Natural killer cell (primary cell): ENCODE measurements at regions not wholly inside any gene's neighbourhood (a gene's known extent, or its start where the extent isn't known, plus 50 kb on each side); places are given as distances from the start of the nearest gene placed in this dataset.

ENCODE experiments used
- ATAC-seq, 3 donors: fragments of 150-1000 bp in 2 of 3; fragments of 200-7000 bp in 1 of 3; cut with Tn5 transposase; 1 replicate in 1 of 3; 2 replicates in 2 of 3; pipeline ENCODE4 v1.10.0; 2021; ENCODE audit warnings: mild to moderate bottlenecking in 2 of 3, moderate library complexity in 2 of 3
- DNase-seq, 2 donors: peaks; one replicate each; pipeline versions ENCODE4 v3.0.0 to v3.0.0-alpha.2; 2013 to 2021; ENCODE audit warnings: mixed read lengths in 1 of 2
- H3K27ac ChIP-seq: one replicate; pipeline ENCODE4 v1.5.1; 2013; ENCODE audit warnings: mild to moderate bottlenecking, low read length
- H3K27me3 ChIP-seq: one replicate; pipeline ENCODE4 v1.6.1; 2013; ENCODE audit warnings: low read length; ENCODE audit not compliant: control insufficient read depth, insufficient read depth
- H3K36me3 ChIP-seq: one replicate; pipeline ENCODE4 v1.6.1; 2013; ENCODE audit warnings: low read length; ENCODE audit not compliant: control insufficient read depth, insufficient read depth
- H3K4me1 ChIP-seq: one replicate; pipeline ENCODE4 v1.6.1; 2013; ENCODE audit warnings: low read length; ENCODE audit not compliant: control insufficient read depth, insufficient read depth
- H3K4me3 ChIP-seq: one replicate; pipeline ENCODE4 v1.5.1; 2013; ENCODE audit warnings: low read length
- H3K9me3 ChIP-seq: one replicate; pipeline ENCODE4 v1.6.1; 2013; ENCODE audit warnings: low read length; ENCODE audit not compliant: control insufficient read depth, insufficient read depth
- H3K27ac Mint-ChIP-seq, 2 donors: one replicate each; pipeline ENCODE4 v1.8.0; 2022; ENCODE audit warnings: mild to moderate bottlenecking in 2 of 2, mixed read lengths in 2 of 2, moderate library complexity in 1 of 2
- H3K27me3 Mint-ChIP-seq, 2 donors: one replicate each; pipeline ENCODE4 v1.8.0; 2022; ENCODE audit warnings: low read depth in 2 of 2, mixed read lengths in 2 of 2
- H3K36me3 Mint-ChIP-seq: one replicate; pipeline ENCODE4 v1.8.0; 2022; ENCODE audit warnings: mixed read lengths
- H3K4me1 Mint-ChIP-seq, 2 donors: one replicate each; pipeline ENCODE4 v1.8.0; 2022; ENCODE audit warnings: mixed read lengths in 2 of 2
- H3K4me3 Mint-ChIP-seq: one replicate; pipeline ENCODE4 v1.8.0; 2022; ENCODE audit warnings: mild to moderate bottlenecking, moderate library complexity, mixed read lengths
- H3K9me3 Mint-ChIP-seq, 2 donors: one replicate each; pipeline ENCODE4 v1.8.0; 2022; ENCODE audit warnings: mixed read lengths in 2 of 2
- CTCF ChIP-seq: fragments of 200-600 bp; IDR thresholded peaks from one replicate; pipeline ENCODE4 v1.8.0; 2022; ENCODE audit warnings: antibody characterized with exemption
- WGBS: methylation state at CpG from one replicate; pipeline ENCODE4 v1.1.7; 2013; ENCODE audit warnings: missing lambda C conversion rate; ENCODE audit not compliant: insufficient coverage; 5-methylcytosine and 5-hydroxymethylcytosine counted together
- intact Hi-C: fragments of 100-400 bp; cut with micrococcal nuclease; formaldehyde crosslinking; loops from one replicate; pipeline ENCODE4 v1.14.2; 2022

GRCh38 chr6:12572896-12573827 is 143.4 kb upstream of the PHACTR1 start:
- no peak for TF ChIP-seq CTCF

GRCh38 chr6:12575961-12576360 is 140.6 kb upstream of the PHACTR1 start:
- Mint-ChIP-seq H3K4me1 (no peaks in the 10 kb centered on the region), H3K36me3 (no peaks in the 10 kb centered on the region), H3K27me3 (no peaks in the 10 kb centered on the region), H3K27ac (no peak overlapping the region), H3K4me3 (no peak overlapping the region), H3K9me3 (no peaks in the 10 kb centered on the region)
- DNase-seq (no peak), ATAC-seq (no peak)
- no peaks in the 10 kb centered on the region for H3K9me3 ChIP-seq
- no peaks in the 10 kb centered on the region for H3K4me1 ChIP-seq
- no peak overlapping the region for H3K4me3 ChIP-seq
- no peak for TF ChIP-seq CTCF
- WGBS, result 74% methylated on average over 3 of the region's 4 CpGs
- H3K36me3 ChIP-seq, result no peaks in the 10 kb centered on the region
- no peak overlapping the region for H3K27ac ChIP-seq
- H3K27me3 ChIP-seq, result no peaks in the 10 kb centered on the region
- intact Hi-C loops, result no loop called here

More at GRCh38 chr6:12572896-12573827, 143.4 kb upstream of the PHACTR1 start:
- Mint-ChIP-seq H3K36me3 (no peaks in the 10 kb centered on the region), H3K27me3 (peaks cover 3 to 7% of the 10 kb centered on the region in 2 donors), H3K4me3 (no peak overlapping the region), H3K4me1 (no peaks in the 10 kb centered on the region), H3K9me3 (no peaks in the 10 kb centered on the region), H3K27ac (no peak overlapping the region)
- H3K4me3 ChIP-seq, result no peak overlapping the region
- intact Hi-C loops, result no loop called here
- no peaks in the 10 kb centered on the region for H3K9me3 ChIP-seq
- H3K4me1 ChIP-seq, result no peaks in the 10 kb centered on the region
- H3K27ac ChIP-seq, result no peak overlapping the region
- 92% methylated on average over 3 of the region's 4 CpGs for WGBS
- no peak for DNase-seq
- H3K36me3 ChIP-seq, result no peaks in the 10 kb centered on the region
- no peaks in the 10 kb centered on the region for H3K27me3 ChIP-seq
- ATAC-seq, result no peak

GRCh38 chr6:12576389-12576788 is 140.2 kb upstream of the PHACTR1 start:
- Histone ChIP-seq H3K9me3 (no peaks in the 10 kb centered on the region), H3K36me3 (no peaks in the 10 kb centered on the region), H3K27ac (no peak overlapping the region), H3K4me1 (no peaks in the 10 kb centered on the region), H3K4me3 (no peak overlapping the region), H3K27me3 (no peaks in the 10 kb centered on the region)
- Mint-ChIP-seq H3K27me3 (no peaks in the 10 kb centered on the region), H3K36me3 (no peaks in the 10 kb centered on the region), H3K27ac (no peak overlapping the region), H3K9me3 (no peaks in the 10 kb centered on the region), H3K4me3 (no peak overlapping the region), H3K4me1 (no peaks in the 10 kb centered on the region)
- WGBS, result 100% methylated on average over 2 of the region's 2 CpGs
- no peak for DNase-seq
- no peak for ATAC-seq
- no peak for TF ChIP-seq CTCF
- intact Hi-C loops, result no loop called here
